ENCODE measurements at regions not wholly inside any gene's neighbourhood (a gene's known extent, or its start where the extent isn't known, plus 50 kb on each side); places are given as distances from the start of the nearest gene placed in this dataset.

DNA sequence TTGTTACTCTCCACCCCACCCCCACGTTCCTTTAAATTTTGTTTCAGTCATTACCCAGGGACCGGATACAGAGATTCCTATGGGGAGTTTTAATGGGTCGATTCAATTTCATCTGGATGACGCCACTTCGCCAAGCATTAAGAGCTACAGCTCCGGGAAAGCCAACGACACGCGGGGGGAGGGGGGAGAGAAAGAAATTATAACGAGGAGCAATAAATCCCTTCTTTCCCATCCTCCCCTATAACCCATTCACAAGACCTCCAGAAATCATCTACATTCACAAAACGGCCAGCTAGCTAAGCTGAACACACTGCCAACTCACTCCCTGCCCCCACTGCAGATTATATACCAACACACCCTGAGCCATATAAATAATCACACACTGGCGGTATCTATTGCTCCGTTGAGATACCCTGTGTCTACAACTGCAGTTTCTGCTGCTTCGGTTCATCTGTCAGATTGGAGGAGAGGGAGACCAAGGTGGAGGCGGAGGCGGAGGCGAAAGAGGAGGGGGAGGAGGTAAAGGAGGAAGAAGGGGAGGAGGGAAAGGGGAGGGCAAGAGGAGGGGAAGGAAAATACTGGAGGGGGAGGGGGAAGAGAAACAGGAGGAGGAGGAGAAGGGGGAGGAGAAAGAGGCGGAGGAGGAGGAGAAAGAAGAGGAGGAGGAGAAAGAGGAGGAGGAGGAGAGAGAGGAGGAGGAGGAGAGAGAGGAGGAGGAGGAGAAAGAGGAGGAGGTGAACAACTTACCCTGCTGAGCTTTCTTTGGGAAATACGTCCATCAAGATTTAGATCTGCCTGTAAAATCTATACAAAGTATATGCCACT lies 113.9 kb upstream of the VAMP7 start:
- intact Hi-C loops (cut with micrococcal nuclease; ENCODE audit: unreplicated experiment) (no loop called here), in situ Hi-C loops (cut with HindIII; ENCODE audit: extremely low pct_ligation_motif_present, low pct_unique_long_range_greater_than_20kb) (no loop called here)
- no peaks in the 10 kb centered on the region for H4K20me1 ChIP-seq (ENCODE audit: insufficient read depth, low read length)
- no peaks in the 10 kb centered on the region for H3K4me1 ChIP-seq (ENCODE audit: insufficient read depth, low read length)
- DNase-seq (ENCODE audit: low spot score) (no peak), ATAC-seq (no peak), FAIRE-seq (no peak)
- TF ChIP-seq TBL1XR1 (IDR thresholded peaks at IDR 0.05; ENCODE audit: borderline replicate concordance, low read length, partially characterized antibody) (no peak), NFKBIZ (CRISPR knock-in tag; IDR thresholded peaks at IDR 0.05) (no peak), KDM3A (CRISPR knock-in tag; IDR thresholded peaks at IDR 0.05; ENCODE audit: low read depth) (no peak), FOSL2 (CRISPR knock-in tag; IDR thresholded peaks at IDR 0.05) (no peak), RAD51 (IDR thresholded peaks at IDR 0.05; ENCODE audit: borderline replicate concordance) (no peak), MAZ (IDR thresholded peaks at IDR 0.05; ENCODE audit: borderline replicate concordance, low read depth, low read length) (no peak), MAZ (CRISPR knock-in tag; IDR thresholded peaks at IDR 0.05; ENCODE audit: low read depth) (no peak), FLYWCH1 (CRISPR knock-in tag; IDR thresholded peaks at IDR 0.05) (no peak), ZNF101 (CRISPR knock-in tag; IDR thresholded peaks at IDR 0.05; ENCODE audit: borderline replicate concordance, low read depth) (no peak), SRSF1 (optimal IDR thresholded peaks at IDR 0.05; ENCODE audit: low read depth, low read length) (no peak), NFATC3 (CRISPR knock-in tag; IDR thresholded peaks at IDR 0.05) (no peak), ARID2 (CRISPR knock-in tag; IDR thresholded peaks at IDR 0.05; ENCODE audit: borderline replicate concordance) (no peak)
- TF ChIP-seq, protein P1, sequence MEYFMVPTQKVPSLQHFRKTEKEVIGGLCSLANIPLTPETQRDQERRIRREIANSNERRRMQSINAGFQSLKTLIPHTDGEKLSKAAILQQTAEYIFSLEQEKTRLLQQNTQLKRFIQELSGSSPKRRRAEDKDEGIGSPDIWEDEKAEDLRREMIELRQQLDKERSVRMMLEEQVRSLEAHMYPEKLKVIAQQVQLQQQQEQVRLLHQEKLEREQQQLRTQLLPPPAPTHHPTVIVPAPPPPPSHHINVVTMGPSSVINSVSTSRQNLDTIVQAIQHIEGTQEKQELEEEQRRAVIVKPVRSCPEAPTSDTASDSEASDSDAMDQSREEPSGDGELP (IDR thresholded peaks at IDR 0.05; ENCODE audit: borderline replicate concordance, low read depth), result no peak
- TF ChIP-seq, protein P2, sequence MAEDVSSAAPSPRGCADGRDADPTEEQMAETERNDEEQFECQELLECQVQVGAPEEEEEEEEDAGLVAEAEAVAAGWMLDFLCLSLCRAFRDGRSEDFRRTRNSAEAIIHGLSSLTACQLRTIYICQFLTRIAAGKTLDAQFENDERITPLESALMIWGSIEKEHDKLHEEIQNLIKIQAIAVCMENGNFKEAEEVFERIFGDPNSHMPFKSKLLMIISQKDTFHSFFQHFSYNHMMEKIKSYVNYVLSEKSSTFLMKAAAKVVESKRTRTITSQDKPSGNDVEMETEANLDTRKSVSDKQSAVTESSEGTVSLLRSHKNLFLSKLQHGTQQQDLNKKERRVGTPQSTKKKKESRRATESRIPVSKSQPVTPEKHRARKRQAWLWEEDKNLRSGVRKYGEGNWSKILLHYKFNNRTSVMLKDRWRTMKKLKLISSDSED (CRISPR knock-in tag; IDR thresholded peaks at IDR 0.05), result no peak
- TF ChIP-seq, protein P3, sequence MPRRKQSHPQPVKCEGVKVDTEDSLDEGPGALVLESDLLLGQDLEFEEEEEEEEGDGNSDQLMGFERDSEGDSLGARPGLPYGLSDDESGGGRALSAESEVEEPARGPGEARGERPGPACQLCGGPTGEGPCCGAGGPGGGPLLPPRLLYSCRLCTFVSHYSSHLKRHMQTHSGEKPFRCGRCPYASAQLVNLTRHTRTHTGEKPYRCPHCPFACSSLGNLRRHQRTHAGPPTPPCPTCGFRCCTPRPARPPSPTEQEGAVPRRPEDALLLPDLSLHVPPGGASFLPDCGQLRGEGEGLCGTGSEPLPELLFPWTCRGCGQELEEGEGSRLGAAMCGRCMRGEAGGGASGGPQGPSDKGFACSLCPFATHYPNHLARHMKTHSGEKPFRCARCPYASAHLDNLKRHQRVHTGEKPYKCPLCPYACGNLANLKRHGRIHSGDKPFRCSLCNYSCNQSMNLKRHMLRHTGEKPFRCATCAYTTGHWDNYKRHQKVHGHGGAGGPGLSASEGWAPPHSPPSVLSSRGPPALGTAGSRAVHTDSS (CRISPR knock-in tag; conservative IDR thresholded peaks at IDR 0.05), result no peak
- TF ChIP-seq, protein P4, sequence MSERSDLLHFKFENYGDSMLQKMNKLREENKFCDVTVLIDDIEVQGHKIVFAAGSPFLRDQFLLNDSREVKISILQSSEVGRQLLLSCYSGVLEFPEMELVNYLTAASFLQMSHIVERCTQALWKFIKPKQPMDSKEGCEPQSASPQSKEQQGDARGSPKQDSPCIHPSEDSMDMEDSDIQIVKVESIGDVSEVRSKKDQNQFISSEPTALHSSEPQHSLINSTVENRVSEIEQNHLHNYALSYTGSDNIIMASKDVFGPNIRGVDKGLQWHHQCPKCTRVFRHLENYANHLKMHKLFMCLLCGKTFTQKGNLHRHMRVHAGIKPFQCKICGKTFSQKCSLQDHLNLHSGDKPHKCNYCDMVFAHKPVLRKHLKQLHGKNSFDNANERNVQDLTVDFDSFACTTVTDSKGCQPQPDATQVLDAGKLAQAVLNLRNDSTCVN (CRISPR knock-in tag; IDR thresholded peaks at IDR 0.05; ENCODE audit: borderline replicate concordance), result no peak
- no peak overlapping the region for H3K27ac ChIP-seq (ENCODE audit: extremely low read length, insufficient read depth, low read length)
- no peaks in the 10 kb centered on the region for H3K36me3 ChIP-seq (replicated peaks in 1 of 2; ENCODE audit: control insufficient read depth in 1 of 2, insufficient read depth in 2 of 2, low read length in 2 of 2)
- no peak overlapping the region for H3K4me3 ChIP-seq (replicated peaks in 1 of 3; ENCODE audit: insufficient read depth in 1 of 3, low read depth in 2 of 3, low read length in 3 of 3)
- ChIA-PET CTCF (ENCODE audit: low intra/inter-chr PET ratio, low total read pairs) (no interaction called here), POLR2A (no interaction called here)
- H3K4me2 ChIP-seq (ENCODE audit: low read depth, low read length), result no peak overlapping the region
- no peak overlapping the region for H2AFZ ChIP-seq (ENCODE audit: low read length)
- no peaks in the 10 kb centered on the region for H3K79me2 ChIP-seq (ENCODE audit: insufficient read depth, low read length)
- no peak overlapping the region for H3K9ac ChIP-seq (ENCODE audit: insufficient read depth, low read depth, low read length)
- 0 out of 5 replicates have a peak, but pooled peaks cover 0 to 1% of the 10 kb centered on the region in 2 experiments for H3K27me3 ChIP-seq (ENCODE audit: control insufficient read depth in 1 of 2, insufficient read depth in 2 of 2, low read length in 2 of 2)
- 28% methylated on average over 19 of the region's 19 CpGs for WGBS (ENCODE audit: low lambda C conversion rate)
- peaks cover 66% of the 10 kb centered on the region for H3K9me3 ChIP-seq (ENCODE audit: low read length)
- BruUV-seq (replicated peaks), result no TSS peak
